AG04449 (cell line): ENCODE measurements at regions not wholly inside any gene's neighbourhood (a gene's known extent, or its start where the extent isn't known, plus 50 kb on each side); places are given as distances from the start of the nearest gene placed in this dataset.

ENCODE experiments used
- CTCF ChIA-PET: fragments of 350-600 bp; formaldehyde crosslinking; extraction: SDS; loops from one replicate; lab custom pipeline; 2021; ENCODE audit warnings: antibody characterized with exemption; lab: Yijun Ruan, JAX
- POLR2A ChIA-PET: fragments of 400-600, 350-600 bp; formaldehyde crosslinking; extraction: SDS; loops from one replicate; lab custom pipeline; 2020; ENCODE audit warnings: antibody characterized with exemption, inconsistent platforms; lab: Yijun Ruan, JAX
- DNase-seq: peaks from one replicate; pipeline ENCODE4 v3.0.0-alpha.2; 2010; ENCODE audit warnings: low read depth, low spot score
- H3K4me3 ChIP-seq: 2 replicates; pipeline ENCODE4 v1.5.1; 2011; ENCODE audit warnings: low read depth, mild to moderate bottlenecking, control low read depth, low read length
- CTCF ChIP-seq: IDR thresholded peaks from one replicate; pipeline ENCODE4 v1.5.1; 2011; ENCODE audit warnings: mild to moderate bottlenecking, moderate library complexity, low read length, control low read depth, inconsistent platforms; ENCODE audit not compliant: insufficient read depth; ENCODE audit errors: missing control alignments

GRCh38 chr11:110832539-110832938, 120.3 kb upstream of the ARHGAP20 start:
- no peak for DNase-seq
- CTCF ChIA-PET: no interaction called here
- POLR2A ChIA-PET: no interaction called here
- no peak overlapping the region for H3K4me3 ChIP-seq
- no peak for TF ChIP-seq CTCF

GRCh38 chr11:110832080-110832479, 119.8 kb upstream of the ARHGAP20 start:
- DNase-seq: no peak
- H3K4me3 ChIP-seq: no peak overlapping the region
- ChIA-PET CTCF (no interaction called here), POLR2A (no interaction called here)
- TF ChIP-seq CTCF: no peak

- ChIA-PET CTCF (no interaction called here), POLR2A (no interaction called here)
- TF ChIP-seq CTCF: no peak
- H3K4me3 ChIP-seq: no peak overlapping the region
- no peak for DNase-seq
These were observed 118.5 kb upstream of the ARHGAP20 start for GRCh38 chr11:110830747-110831146.

GRCh38 chr11:110830344-110830743, 118.1 kb upstream of the ARHGAP20 start:
- DNase-seq: no peak
- no peak overlapping the region for H3K4me3 ChIP-seq
- TF ChIP-seq CTCF: no peak
- POLR2A ChIA-PET: no interaction called here
- CTCF ChIA-PET: no interaction called here

GRCh38 chr11:110829873-110830272, 117.6 kb upstream of the ARHGAP20 start:
- CTCF ChIA-PET: interaction anchor here (0.9 kb wide), 1 partner anchor 29 kb away, joined by 5 read pairs; no protein-coding TSS in a partner anchor
- DNase-seq: no peak
- POLR2A ChIA-PET: no interaction called here
- H3K4me3 ChIP-seq: no peak overlapping the region
- TF ChIP-seq CTCF: no peak

GRCh38 chr11:110828086-110828485, 115.8 kb upstream of the ARHGAP20 start:
- POLR2A ChIA-PET: no interaction called here
- DNase-seq: no peak
- CTCF ChIA-PET: interaction anchor here (1.0 kb wide), 1 partner anchor 402 kb away, joined by 3 read pairs; no protein-coding TSS in a partner anchor
- no peak overlapping the region for H3K4me3 ChIP-seq
- TF ChIP-seq CTCF: no peak
